Nephron progenitor cell (in vitro differentiated cells): ENCODE measurements at regions not wholly inside any gene's neighbourhood (a gene's known extent, or its start where the extent isn't known, plus 50 kb on each side); places are given as distances from the start of the nearest gene placed in this dataset.
A peak's percentile ranks its signal among the peaks of the same experiment; 100 is the strongest.

Experiments
- DNase-seq: peaks from one replicate; pipeline ENCODE4 v3.0.0; 2021
- H3K27ac Mint-ChIP-seq: 2 replicates; pipeline ENCODE4 v1.8.0; 2021; ENCODE audit warnings: mild to moderate bottlenecking, moderate library complexity, mixed read lengths
- H3K27me3 Mint-ChIP-seq: 2 replicates; pipeline ENCODE4 v1.8.0; 2021; ENCODE audit warnings: mild to moderate bottlenecking, low read depth, mixed read lengths; ENCODE audit not compliant: poor library complexity
- H3K36me3 Mint-ChIP-seq: 2 replicates; pipeline ENCODE4 v1.8.0; 2021; ENCODE audit warnings: low read depth, mixed read lengths
- H3K4me1 Mint-ChIP-seq: 2 replicates; pipeline ENCODE4 v1.8.0; 2021; ENCODE audit warnings: mixed read lengths
- H3K4me3 Mint-ChIP-seq: 2 replicates; pipeline ENCODE4 v1.8.0; 2021; ENCODE audit warnings: mild to moderate bottlenecking, moderate library complexity, mixed read lengths
- H3K9me3 Mint-ChIP-seq: 2 replicates; pipeline ENCODE4 v1.8.0; 2021; ENCODE audit warnings: mild to moderate bottlenecking, moderate library complexity, mixed read lengths
- CTCF ChIP-seq: fragments of 200-600 bp; sonication (generic); IDR thresholded peaks from 2 replicates; pipeline ENCODE4 v1.5.0; 2021; ENCODE audit warnings: antibody characterized with exemption

- H3K27ac Mint-ChIP-seq, result no peak overlapping the region
- TF ChIP-seq CTCF, result no peak
- H3K4me1 Mint-ChIP-seq, result peaks cover 25% of the 10 kb centered on the region
- H3K27me3 Mint-ChIP-seq, result peaks cover 18% of the 10 kb centered on the region
- H3K4me3 Mint-ChIP-seq, result peak overlapping the region; percentile 41
- peaks cover 5% of the 10 kb centered on the region for H3K36me3 Mint-ChIP-seq
- H3K9me3 Mint-ChIP-seq, result peaks cover 6% of the 10 kb centered on the region
- no peak for DNase-seq
These were observed 51.6 kb upstream of the SRGAP3 start for GRCh38 chr3:9301091-9301490.

DNA sequence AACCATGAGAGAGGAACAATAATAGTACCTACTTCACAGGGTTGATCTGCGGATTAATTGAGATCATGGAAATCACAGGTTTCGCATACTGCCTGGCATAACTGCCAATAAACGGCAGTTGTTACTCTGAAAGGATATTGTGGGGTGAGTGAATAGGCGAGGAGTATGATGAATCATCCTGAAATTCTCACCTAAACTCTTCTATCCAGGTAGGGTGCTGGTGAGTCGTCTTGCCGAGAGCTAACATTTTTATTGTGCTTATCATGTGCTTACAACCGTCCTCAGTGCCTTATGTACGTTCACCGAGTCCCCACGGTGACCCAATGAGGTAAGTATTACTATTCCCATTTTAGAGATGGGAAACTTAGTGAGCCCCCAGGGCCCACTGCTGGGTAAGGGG lies 52.4 kb upstream of the SRGAP3 start:
- H3K36me3 Mint-ChIP-seq, result peaks cover 5% of the 10 kb centered on the region
- peaks cover 25% of the 10 kb centered on the region for H3K4me1 Mint-ChIP-seq
- TF ChIP-seq CTCF, result no peak
- no peak overlapping the region for H3K27ac Mint-ChIP-seq
- H3K27me3 Mint-ChIP-seq, result peaks cover 21% of the 10 kb centered on the region
- H3K4me3 Mint-ChIP-seq, result peak overlapping the region; percentile 69
- peaks cover 6% of the 10 kb centered on the region for H3K9me3 Mint-ChIP-seq
- no peak for DNase-seq

DNA sequence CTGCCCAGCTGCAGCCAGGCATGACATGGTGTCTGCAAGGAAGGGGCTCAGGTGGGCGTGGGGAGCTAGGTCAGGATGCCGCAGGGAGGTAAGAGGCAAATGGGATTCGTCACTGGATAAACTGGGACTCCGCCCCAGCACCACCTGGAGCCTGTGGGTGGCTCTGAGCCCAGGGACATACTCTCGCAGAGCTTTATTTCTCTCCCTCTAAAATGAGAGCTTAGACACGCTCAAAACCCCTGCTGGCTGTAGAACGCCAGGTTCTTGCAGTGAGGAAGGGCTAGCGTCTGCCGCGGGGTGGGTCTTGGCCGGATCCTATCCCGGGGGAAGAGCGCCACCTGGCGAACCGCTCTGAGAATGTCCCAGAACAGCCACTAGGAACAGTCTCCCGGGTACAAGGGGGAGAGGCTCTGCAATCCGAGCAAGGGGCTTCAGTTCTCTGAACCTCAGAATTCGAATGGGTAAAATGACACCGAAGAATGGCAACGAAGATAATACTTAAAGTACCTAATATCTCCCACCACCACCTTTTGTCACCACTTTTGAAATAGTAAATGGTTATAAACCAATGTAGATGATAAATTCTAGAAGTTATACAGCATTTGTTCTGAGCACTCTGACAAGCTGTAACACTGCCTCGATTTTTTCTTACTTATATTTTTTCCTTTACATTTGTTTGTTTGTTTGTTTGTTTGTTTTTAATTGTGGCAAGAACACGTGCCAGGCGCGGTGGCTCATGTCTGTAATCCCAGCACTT lies 53.2 kb upstream of the SRGAP3 start:
- Mint-ChIP-seq H3K27ac (no peak overlapping the region), H3K27me3 (peaks cover 19% of the 10 kb centered on the region), H3K4me3 (peak overlapping the region; percentile 69), H3K9me3 (peaks cover 6% of the 10 kb centered on the region), H3K36me3 (peaks cover 5% of the 10 kb centered on the region), H3K4me1 (peaks cover 25% of the 10 kb centered on the region)
- TF ChIP-seq CTCF, result peak; percentile 92
- peak; percentile 91 for DNase-seq

- H3K36me3 Mint-ChIP-seq, result no peaks in the 10 kb centered on the region
- DNase-seq, result no peak
- peaks cover 5% of the 10 kb centered on the region for H3K4me1 Mint-ChIP-seq
- peaks cover 25% of the 10 kb centered on the region for H3K27me3 Mint-ChIP-seq
- no peak for TF ChIP-seq CTCF
- H3K9me3 Mint-ChIP-seq, result no peaks in the 10 kb centered on the region
- no peak overlapping the region for H3K4me3 Mint-ChIP-seq
- no peak overlapping the region for H3K27ac Mint-ChIP-seq
These were observed 54.4 kb upstream of the THUMPD3 start for GRCh38 chr3:9308298-9308990.

DNA sequence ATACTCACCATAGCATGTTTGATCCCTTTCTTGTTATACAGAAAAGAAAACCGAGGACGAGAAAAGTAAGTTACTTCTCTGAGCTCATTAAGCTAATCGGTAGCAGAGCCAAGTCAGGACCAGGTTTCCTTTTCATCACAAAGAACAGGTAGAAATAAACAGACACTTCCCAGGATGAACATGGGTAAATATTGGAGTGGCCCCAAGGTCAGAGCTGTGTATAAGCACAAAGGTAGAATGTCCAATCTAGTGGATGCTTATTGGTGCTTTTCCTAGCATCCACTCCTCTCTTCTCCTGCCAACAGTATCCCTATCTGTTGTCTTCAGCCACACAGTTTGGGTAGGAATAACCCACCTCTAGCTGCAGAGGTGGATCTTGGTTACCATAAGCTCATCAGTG lies 52.8 kb upstream of the THUMPD3 start:
- Mint-ChIP-seq H3K9me3 (no peaks in the 10 kb centered on the region), H3K4me1 (peaks cover 5% of the 10 kb centered on the region), H3K4me3 (no peak overlapping the region), H3K27me3 (peaks cover 16% of the 10 kb centered on the region), H3K36me3 (no peaks in the 10 kb centered on the region), H3K27ac (no peak overlapping the region)
- TF ChIP-seq CTCF, result no peak
- no peak for DNase-seq
